CMK (cell line): ENCODE measurements at regions not wholly inside any gene's neighbourhood (a gene's known extent, or its start where the extent isn't known, plus 50 kb on each side); places are given as distances from the start of the nearest gene placed in this dataset.

ENCODE experiments used
- DNase-seq: peaks from one replicate; pipeline ENCODE4 v3.0.0-alpha.2; 2010; ENCODE audit warnings: low read depth

DNA sequence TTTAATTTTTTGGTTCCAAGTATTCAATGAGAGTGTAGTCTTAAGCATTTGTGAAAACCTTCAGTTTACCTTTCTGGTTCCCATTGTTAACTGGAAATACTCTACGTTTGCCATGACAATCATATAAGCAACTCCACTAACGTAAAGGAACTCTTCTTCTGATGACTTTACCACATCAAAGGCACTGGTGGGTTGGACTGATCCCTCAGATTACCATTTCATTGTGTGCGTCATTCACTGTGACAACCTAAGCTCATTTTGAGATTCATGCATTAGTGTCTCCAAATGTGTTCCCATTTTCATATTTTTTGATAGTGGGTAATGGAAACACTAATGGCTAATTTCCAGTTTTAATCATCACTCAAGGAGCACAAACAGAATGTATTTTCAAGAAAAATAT lies 119.9 kb upstream of the COL1A2 start:
- DNase-seq, result no peak

DNA sequence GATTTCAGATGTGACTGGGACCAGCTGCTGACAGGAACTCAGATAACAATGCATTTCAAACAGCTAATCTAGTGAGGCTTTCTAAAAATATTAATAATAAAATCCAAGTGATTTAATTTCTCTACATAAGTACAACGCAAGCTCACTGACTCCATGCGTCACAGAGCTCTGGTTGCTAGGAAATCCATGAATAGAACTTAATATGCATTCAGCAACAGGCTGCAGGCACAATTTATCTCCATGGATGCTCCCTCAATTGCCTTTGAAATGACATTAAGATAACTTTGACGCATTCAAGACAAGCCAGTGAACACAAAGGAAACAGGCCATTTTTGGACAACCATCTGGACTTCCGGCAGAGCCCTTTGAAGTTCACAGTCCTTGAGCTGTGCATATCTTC lies 118.7 kb upstream of the COL1A2 start:
- no peak for DNase-seq

DNA sequence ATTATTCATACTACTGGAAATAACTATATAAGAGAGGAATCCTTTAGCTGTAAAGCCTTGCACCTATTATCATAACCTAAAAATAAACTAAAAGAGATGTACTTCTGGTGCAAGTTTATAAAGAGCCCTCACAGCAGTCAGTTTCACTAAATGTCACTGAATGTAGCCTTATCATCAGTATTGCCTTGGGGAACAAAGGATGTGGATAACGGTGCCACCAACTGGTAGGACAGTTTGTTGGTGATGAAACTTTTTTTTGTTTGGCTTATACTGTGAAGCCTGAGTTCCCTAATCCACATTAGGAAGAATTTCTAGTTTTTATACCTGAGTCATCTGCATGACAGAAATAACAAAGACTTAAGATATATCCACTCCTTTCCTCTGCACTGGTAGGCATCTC lies 117.9 kb upstream of the COL1A2 start:
- DNase-seq, result no peak

DNA sequence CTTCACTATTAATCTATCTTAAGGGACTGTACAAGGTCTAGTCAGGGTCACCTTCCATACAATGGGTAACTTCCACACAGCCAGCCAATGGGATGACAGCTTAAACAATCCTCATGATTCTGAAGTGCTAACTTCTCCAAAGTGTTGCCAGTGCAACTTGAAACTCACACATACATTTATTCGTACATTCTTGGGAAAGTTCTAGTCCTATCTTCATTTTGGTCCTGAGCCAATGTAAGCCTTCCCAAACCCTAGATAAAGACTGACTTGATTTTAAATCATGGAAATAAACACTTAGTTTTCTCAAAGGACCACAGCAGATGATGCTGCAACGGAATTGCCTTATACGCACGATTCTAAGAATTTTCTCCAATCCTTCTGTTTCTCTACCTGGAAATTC lies 117.5 kb upstream of the COL1A2 start:
- no peak for DNase-seq

DNA sequence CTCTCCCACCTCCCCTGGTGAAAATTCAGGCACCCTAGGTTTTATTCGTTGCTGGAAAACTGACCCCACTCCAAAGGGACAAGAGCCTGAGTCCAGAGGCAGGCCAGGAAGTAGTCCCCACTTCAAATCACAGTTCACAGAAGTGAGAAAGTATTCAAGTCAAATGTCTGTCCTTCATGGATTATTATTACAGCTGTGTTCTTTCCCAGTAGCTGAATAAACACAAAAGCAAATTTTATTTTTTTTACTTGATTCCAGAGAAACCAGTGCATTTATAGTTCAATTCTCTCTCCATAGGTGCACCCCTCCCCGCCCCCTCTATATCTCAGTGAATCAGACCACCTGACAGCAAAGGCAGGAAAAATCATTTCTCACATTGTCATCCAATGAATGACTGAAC lies 113.8 kb upstream of the COL1A2 start:
- DNase-seq, result no peak

DNA sequence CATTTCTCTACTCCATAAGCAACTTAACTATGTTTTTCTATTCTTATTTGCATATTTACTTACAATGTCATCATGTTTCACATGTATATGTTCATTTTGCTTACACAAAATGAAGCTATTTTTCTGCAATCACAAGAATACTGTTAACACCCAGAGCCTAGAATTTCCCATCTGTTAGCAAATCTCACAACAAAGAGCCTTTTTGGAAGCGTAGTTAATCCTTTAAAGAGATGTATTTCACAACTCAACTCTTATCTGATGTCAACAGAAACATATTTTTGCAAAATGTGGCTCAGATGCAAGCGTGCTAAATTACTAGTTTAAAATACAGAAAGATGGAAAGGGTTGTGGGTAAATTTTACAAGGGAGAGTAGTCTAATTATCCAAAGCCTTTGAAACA lies 110.6 kb upstream of the COL1A2 start:
- DNase-seq, result no peak

DNA sequence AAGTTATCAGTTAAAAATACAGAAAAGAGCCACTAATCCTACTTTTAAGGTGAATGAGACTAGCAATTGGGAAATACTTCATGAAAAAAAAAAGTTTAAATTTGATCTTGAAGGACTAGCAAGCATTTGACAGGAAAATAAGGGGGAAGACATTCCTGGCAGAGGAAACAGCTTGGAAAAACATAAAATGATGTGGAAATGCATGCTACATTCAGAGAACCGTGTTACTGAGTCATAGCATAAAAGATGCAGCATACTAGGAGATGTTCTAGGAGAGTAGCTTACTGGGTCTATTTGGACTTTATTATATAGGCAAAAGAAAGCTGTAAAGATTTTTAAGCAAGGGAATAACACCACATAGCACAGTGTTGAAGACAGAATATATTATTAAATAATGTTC lies 108.6 kb upstream of the COL1A2 start:
- DNase-seq, result no peak

DNA sequence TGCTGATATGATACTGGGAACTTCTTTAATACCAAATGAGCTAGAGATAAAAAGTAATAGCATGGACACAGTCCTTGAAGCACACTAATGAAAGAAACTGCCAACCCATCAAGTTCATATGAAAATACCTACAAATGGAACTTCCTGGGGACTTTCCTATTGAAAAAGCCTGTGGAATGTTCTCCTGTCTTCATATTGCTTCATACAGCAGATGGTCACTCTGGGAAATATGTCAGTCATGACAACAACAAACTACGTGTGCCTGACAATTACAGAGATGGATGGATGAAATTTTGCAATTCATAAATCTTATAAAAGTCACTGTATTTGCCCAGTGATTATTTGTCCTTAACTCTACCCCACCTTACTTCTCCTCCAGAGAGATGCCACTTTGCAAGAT lies 106.6 kb upstream of the COL1A2 start:
- no peak for DNase-seq

DNA sequence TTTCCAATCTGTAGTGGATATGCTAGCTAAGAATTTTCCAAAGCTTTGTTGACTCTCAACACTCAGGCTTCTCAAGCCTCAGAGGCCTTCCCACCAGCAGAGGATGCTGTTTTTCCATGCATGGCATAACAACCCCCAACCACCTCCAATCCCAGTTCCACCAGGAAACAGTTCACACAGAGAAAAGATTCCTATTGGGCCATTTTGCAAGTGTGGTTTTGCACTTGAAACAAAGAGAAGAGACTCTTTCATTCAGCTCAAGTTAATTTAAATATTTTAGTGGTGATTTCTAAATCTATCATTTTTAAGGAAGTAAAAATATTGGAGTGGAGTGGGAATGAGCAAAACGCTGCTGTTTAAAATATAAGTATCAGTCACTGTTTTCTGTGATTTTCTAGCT lies 105.6 kb upstream of the COL1A2 start:
- no peak for DNase-seq

DNA sequence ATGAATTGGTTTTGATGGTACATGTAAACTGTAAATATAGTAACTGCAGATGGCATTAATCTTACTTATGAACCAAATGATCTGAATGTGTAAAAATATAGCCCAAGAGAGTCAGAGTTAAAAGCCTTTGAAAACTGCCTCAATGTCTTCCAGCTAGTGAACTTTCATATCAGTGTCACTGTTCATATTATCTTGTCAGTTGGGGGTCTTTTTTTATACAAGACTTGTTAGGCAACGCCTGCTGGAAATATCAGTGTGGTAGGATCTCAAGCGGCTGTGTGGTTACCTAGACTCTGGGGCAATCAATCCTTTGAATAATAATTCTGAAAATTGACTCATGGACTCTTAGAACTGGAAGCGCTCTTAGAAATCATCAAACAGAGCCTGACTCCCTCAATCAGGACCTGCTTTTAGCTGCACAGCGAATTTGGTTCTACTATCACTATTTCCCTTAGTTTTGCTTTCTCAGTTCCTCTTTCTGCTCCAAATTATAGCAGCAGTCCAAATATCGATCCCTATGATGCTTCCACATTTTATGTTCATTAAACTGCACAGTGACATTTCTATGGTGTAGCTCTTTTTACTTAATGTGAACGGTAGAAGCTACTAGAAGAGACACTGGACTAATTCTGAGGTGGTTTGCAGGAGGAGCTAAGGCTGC lies 100.1 kb upstream of the COL1A2 start:
- no peak for DNase-seq

DNA sequence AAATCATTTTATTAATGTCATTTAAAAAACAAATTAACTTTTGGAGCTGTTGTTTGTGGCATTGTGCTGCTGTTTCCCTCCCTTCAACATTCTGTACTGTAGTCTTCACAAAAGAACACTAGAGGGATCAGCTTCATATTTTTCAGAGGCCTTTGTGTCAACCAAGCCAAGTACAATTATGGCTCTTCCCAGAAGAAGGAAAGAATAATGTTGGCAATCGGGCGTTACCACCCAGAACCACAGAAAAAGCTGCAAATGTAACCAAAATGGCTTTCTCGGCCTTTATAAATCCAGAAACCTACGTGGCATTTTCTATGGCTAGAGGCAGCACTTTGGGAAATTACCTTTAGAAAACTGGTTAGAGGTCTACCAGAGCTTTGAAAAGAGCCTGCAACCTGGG lies 98.8 kb upstream of the COL1A2 start:
- DNase-seq, result no peak

DNA sequence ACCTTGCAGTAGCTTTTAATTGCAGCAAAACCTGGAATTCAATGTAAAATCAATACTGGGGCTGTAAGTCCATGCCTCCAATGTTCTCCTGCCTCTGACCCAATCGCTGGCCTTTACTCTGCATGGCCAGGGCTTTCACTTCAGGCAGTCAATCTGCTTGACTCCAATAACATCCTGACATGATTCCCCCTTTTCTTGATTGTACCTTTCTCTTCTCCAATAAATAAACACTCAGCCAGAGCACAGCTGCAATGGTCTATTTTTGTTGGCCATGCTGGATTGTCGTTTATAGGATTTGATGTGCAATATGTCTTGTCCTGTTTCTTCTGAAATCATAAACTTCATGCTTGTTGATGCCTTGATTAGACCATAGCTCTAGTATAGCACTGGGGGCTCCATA lies 97.8 kb upstream of the COL1A2 start:
- DNase-seq, result no peak

DNA sequence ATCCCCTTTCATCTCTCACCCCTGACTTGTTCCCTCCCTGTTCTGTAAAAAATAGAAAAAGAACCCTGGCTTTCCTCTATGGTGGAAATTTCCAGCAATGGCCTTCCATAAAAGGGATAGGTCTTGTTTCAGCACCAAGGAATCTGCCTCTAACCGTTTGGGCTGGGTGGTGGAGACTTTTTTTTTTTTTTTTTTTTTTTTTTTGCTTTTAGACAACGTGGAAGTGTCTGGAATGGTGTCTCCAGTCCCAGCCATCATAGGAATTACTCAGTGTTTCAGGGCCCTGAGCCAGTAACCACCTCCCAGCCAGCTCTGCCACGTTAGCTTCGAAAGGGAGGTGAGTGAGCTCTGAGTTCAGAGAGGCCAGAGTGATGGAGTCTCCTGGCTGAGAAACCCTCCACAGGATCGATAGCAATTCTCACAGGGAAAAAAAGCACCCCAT lies 97.3 kb upstream of the COL1A2 start:
- no peak for DNase-seq

DNA sequence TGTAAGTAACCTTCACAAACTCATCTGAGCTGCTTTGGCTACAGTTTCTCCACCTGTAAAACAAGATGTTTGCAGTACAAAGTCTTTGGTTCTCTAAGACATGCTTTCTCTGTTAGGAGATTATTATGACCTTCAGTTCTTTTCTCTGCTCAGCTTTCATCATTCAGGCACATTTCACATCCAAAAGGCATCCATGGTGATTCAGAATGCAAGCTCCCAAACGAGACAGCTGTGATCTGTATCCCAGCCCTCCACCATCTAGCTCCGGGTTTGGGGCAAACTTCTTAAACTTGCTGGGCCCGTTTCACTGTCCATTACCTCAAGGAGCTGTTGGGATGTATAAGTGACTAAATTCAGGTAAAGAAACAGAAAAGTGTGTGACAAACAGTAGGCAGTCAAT lies 95.8 kb upstream of the COL1A2 start:
- no peak for DNase-seq

DNA sequence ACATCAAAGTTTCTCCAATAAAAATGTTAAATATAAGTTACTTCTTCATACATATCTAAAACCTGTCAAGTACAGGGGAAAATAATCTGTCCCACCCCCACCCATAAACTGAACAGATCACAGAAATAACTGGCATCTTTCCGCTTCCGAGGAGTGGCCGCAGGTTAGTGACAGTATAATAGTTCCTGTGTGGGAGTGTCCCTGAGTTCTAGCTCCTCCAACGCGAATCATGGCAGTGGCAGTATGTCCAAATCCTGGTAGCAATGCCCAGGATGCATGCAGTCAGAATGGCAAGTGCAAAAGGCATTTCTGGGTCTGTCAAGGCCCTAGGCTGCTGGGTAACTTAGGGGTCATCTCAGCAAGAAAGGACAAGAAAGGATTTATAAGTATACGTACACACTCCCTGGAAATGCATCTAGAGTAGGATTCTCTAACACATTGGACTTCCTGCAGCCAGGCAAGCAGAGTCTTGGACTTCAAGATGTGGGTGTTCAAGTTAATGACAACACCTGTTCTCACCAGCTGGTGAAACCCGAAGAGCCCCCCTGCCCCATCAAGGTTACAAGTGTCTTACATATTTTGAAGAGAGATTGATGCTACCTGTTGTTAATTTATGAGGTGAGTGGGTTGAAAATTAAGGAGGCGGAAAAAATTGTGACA lies 94.4 kb upstream of the COL1A2 start:
- no peak for DNase-seq

DNA sequence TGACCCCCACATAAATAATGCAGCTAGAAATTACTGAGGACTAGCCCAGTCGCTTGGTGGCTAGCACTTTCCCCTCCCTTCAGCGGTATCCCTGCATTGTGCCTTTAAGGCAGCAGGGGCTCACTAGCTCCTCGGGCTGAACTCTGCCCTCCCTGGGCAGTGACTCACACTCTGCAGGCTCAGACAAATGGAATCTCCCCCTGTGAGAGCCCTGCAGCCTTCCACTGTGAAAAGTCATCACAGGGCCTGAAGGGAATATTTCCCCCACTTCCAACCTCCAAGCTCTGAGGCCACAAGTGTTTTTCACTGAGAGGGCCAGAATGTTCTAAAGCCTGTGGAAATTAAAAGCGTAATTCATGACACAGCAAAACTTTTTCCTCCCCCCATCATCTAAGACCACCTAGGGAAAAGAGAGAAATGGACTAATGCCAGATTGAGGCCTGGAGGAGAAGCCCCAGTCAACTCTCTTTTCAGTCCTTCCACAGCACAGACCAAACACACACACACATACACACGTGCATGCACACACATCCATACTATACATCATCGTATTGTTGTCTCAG lies 93.6 kb upstream of the COL1A2 start:
- DNase-seq, result no peak

DNA sequence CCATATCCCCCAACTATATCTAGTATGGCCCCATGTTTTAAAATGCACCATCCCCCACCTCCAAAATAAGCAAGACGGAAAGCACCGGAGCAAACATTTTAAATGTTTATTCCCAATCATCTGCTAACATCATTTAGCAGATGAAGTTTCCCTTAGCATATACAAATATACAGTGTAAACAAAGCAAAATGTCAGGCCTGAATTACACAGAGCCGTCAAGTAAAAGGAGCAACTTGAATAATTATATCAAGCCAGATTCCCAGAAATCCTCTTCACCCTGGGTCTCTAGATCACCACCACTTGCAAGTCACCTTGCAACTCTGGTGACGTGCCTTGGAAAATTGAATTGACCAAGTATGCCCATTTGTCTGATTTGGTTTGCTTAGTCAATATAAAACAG lies 91.6 kb upstream of the COL1A2 start:
- no peak for DNase-seq

DNA sequence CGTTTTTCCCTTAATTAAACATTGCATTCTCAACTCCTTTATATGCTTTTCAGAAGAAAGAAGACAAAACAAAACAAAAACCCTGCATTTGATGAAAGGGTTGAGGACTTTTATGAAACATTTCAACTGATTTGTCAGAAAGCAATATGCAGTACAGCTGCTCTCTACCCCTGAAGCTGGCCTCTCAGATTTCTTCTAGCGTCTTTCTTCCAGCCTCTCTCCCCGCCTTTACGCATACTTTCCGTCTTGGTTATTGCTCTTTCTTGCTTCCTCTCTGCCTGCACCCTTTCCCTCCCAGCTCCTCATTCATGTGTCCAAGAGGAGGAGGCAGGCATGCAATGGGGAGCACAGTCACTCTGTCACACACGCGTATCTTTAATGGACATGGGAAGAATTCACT lies 91.0 kb upstream of the COL1A2 start:
- DNase-seq, result no peak

DNA sequence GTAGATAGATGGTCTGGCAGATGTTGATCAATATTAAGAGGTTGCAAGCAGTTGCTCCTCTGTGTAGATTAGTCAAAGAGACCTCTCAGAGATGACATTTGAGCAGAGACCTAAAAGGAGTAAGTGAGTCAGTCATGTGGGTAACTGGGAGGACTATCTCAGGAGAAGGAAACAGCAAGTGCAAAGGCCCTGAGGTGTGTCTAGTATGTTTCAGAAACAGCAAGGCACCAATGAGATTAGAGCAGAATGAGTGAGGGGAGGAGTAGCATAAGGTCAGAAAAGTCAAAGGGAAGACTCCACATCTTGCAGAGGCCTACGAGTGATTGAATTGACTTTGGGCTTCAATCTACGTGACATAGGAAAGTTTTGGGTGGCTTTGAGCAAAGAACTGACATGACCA lies 89.8 kb upstream of the COL1A2 start:
- DNase-seq, result no peak

DNA sequence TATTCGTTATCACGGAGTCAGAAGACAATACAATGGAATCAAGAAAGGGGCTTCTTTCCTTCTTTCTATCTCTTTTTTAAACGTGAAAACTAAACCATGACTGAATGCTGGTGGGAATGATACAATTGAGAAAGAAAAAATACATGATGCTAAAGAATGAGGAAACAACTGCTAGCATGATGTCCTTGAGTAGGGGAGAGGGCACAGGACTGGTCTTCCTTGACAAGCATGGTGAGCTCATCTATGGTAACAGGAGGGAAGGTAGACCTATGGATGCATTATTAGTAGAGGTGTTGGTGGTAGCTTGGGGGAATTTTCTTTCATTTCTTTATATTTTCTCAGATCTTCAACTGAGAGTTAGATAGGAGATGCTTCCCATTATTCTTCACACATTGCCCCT lies 88.9 kb upstream of the COL1A2 start:
- no peak for DNase-seq

DNA sequence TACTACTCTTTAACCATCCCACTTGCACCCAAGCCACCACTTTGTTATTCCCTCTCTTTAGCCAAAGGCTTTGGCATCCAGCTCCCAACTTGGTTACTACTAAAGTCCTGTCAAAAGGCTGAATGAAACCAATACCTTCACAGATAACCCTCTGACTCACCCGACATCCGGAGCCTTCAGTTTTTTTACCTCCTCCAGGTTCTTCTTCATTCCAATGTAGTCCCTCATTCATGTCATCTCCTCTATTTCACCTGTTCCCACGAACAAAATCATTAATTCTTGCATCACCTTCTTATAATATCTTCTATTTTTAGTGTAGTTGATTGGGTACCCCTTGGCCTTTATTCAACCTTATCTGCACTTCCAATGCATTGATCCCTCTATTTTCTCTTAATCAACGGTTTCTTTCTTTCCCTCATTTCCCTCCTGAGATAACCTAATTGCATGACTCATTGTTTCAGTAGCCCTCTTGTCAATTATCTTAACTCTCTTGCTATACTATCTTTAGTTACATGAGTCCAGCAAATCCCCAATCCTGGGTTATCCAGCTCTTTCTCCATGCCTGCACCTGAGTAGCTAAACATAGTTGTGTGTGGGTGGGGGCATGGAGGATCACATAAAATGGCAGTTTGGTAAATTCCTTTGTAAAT lies 87.2 kb upstream of the COL1A2 start:
- no peak for DNase-seq

DNA sequence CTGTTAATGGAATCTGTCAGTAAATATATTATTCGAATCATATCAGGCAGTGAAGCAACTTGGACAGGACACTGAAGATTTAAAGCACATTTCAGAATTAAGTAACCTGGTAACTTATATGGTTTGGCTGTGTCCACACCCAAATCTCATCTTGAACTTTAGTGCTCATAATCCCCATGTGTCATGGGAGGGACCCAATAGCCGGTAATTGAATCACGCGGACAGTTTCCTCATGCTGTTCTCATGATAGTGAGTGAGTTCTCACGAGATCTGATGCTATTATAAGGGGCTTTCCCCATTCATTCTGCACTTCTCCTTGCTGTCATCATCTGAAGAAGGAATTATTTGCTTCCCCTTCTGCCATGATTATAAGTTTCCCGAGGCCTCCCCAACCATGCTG lies 83.2 kb upstream of the COL1A2 start:
- DNase-seq, result no peak

DNA sequence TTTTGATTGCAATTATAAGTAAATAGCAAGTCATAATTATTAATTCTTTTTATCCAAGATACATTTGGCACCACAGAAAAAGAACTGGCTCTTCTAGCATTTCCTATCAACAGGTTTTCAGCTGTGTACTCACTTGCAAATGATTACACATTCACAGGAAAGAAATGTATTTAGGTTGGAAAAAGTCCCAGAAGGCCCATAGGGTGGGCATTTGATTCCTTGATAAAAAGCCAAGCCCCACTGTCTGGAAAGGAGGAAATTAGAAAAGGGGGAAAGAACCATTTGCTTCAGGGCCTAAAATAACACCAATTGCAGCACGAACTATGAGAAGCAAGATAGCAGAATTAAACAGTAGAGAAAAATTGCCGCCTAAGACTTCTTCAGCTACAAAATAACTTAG lies 80.8 kb upstream of the COL1A2 start:
- DNase-seq, result no peak
